ENCODE measurements at regions not wholly inside any gene's neighbourhood (a gene's known extent, or its start where the extent isn't known, plus 50 kb on each side); places are given as distances from the start of the nearest gene placed in this dataset.

- DNase-seq = no peak
- no peak for ATAC-seq
- Histone ChIP-seq H3K36me3 (no peaks in the 10 kb centered on the region), H3K27me3 (no peaks in the 10 kb centered on the region), H3K9me3 (no peaks in the 10 kb centered on the region), H3K27ac (no peak overlapping the region), H3K4me1 (no peaks in the 10 kb centered on the region), H3K4me3 (no peak overlapping the region)
- intact Hi-C loops (cut with DNase I) = no loop called here
- TF ChIP-seq POLR2A (IDR thresholded peaks at IDR 0.05) = no peak
- TF ChIP-seq, protein P1, sequence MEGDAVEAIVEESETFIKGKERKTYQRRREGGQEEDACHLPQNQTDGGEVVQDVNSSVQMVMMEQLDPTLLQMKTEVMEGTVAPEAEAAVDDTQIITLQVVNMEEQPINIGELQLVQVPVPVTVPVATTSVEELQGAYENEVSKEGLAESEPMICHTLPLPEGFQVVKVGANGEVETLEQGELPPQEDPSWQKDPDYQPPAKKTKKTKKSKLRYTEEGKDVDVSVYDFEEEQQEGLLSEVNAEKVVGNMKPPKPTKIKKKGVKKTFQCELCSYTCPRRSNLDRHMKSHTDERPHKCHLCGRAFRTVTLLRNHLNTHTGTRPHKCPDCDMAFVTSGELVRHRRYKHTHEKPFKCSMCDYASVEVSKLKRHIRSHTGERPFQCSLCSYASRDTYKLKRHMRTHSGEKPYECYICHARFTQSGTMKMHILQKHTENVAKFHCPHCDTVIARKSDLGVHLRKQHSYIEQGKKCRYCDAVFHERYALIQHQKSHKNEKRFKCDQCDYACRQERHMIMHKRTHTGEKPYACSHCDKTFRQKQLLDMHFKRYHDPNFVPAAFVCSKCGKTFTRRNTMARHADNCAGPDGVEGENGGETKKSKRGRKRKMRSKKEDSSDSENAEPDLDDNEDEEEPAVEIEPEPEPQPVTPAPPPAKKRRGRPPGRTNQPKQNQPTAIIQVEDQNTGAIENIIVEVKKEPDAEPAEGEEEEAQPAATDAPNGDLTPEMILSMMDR (IDR thresholded peaks at IDR 0.05) = no peak
- 82% methylated on average over 6 of the region's 6 CpGs for WGBS (ENCODE audit: insufficient coverage, low coverage, low lambda C conversion rate, missing lambda C conversion rate)
Measured at GRCh38 chr14:80325112-80325511, 113.8 kb upstream of the DIO2 start.

- H3K4me3 ChIP-seq = no peak overlapping the region
- 55% methylated on average over 3 of the region's 3 CpGs for WGBS (ENCODE audit: insufficient coverage, low coverage, low lambda C conversion rate, missing lambda C conversion rate)
- no peaks in the 10 kb centered on the region for H3K9me3 ChIP-seq
- ATAC-seq = no peak
- H3K36me3 ChIP-seq = no peaks in the 10 kb centered on the region
- intact Hi-C loops (cut with DNase I) = no loop called here
- H3K27ac ChIP-seq = no peak overlapping the region
- DNase-seq = no peak
- no peaks in the 10 kb centered on the region for H3K27me3 ChIP-seq
- no peaks in the 10 kb centered on the region for H3K4me1 ChIP-seq
- TF ChIP-seq POLR2A (IDR thresholded peaks at IDR 0.05) = no peak
- TF ChIP-seq, protein P1 (IDR thresholded peaks at IDR 0.05) = no peak
Measured at GRCh38 chr14:80324649-80325048, 113.3 kb upstream of the DIO2 start.

GRCh38 chr14:80323038-80323665 is 111.8 kb upstream of the DIO2 start:
- Histone ChIP-seq H3K4me3 (no peak overlapping the region), H3K27ac (no peak overlapping the region), H3K27me3 (no peaks in the 10 kb centered on the region), H3K4me1 (no peaks in the 10 kb centered on the region), H3K36me3 (no peaks in the 10 kb centered on the region), H3K9me3 (no peaks in the 10 kb centered on the region)
- TF ChIP-seq, protein P1 (IDR thresholded peaks at IDR 0.05) = no peak
- no peak for TF ChIP-seq POLR2A (IDR thresholded peaks at IDR 0.05)
- intact Hi-C loops (cut with DNase I) = no loop called here
- ATAC-seq = no peak
- whole genome bisulfite sequencing (ENCODE audit: insufficient coverage, low coverage, low lambda C conversion rate, missing lambda C conversion rate) = 63% methylated on average over 2 of the region's 2 CpGs
- DNase-seq = no peak

DNA sequence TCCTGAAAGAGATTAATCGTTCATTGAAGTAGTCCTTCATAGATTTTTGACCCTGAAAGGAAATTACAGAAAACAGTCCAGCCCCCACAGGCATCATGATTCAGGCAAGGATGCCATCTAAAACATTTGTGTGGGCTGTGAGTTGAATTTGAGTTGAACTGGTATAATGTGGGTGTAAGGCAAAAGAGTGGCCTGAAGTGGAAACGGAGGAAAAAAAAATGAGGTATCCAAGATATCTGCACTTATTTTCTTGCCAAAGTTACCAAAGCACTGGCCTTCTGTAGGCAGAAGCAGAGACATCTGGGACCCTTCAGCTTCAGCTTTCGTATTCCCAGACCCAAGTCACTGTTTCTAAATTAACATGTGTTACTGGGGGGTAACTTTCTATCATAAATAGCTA is 105.1 kb upstream of the DIO2 start:
- no peak overlapping the region for H3K4me3 ChIP-seq
- TF ChIP-seq POLR2A (IDR thresholded peaks at IDR 0.05) = no peak
- TF ChIP-seq, protein P1 (IDR thresholded peaks at IDR 0.05) = no peak
- no peak overlapping the region for H3K27ac ChIP-seq
- no peaks in the 10 kb centered on the region for H3K4me1 ChIP-seq
- H3K27me3 ChIP-seq = no peaks in the 10 kb centered on the region
- WGBS (ENCODE audit: insufficient coverage, low coverage, low lambda C conversion rate, missing lambda C conversion rate) = 42% methylated on average over 3 of the region's 3 CpGs
- DNase-seq (no peak), ATAC-seq (no peak)
- no peaks in the 10 kb centered on the region for H3K9me3 ChIP-seq
- intact Hi-C loops (cut with DNase I) = no loop called here
- H3K36me3 ChIP-seq = no peaks in the 10 kb centered on the region

GRCh38 chr14:80315681-80316080 is 104.4 kb upstream of the DIO2 start:
- intact Hi-C loops (cut with DNase I) = no loop called here
- 60% methylated on average over 1 of the region's 1 CpG for WGBS (ENCODE audit: insufficient coverage, low coverage, low lambda C conversion rate, missing lambda C conversion rate)

More at GRCh38 chr14:80315681-80316080, 104.4 kb upstream of the DIO2 start:
- Histone ChIP-seq H3K36me3 (no peaks in the 10 kb centered on the region), H3K9me3 (no peaks in the 10 kb centered on the region), H3K27me3 (no peaks in the 10 kb centered on the region), H3K4me3 (no peak overlapping the region), H3K27ac (no peak overlapping the region), H3K4me1 (no peaks in the 10 kb centered on the region)
- TF ChIP-seq, protein P1 (IDR thresholded peaks at IDR 0.05) = no peak
- no peak for TF ChIP-seq POLR2A (IDR thresholded peaks at IDR 0.05)
- DNase-seq (no peak), ATAC-seq (no peak)

Data from right lobe of liver (tissue), 6 donors.